ENCODE measurements at regions not wholly inside any gene's neighbourhood (a gene's known extent, or its start where the extent isn't known, plus 50 kb on each side); places are given as distances from the start of the nearest gene placed in this dataset.

- TF ChIP-seq CTCF (IDR thresholded peaks at IDR 0.05; ENCODE audit: low read length) (no peak), EZH2 (optimal IDR thresholded peaks at IDR 0.05; ENCODE audit: low read depth, low read length) (no peak)
Measured at GRCh38 chr21:32196001-32196400, 82.8 kb downstream of the MIS18A start.

All from MM.1S (cell line).